WTC11 (cell line): ENCODE measurements at regions not wholly inside any gene's neighbourhood (a gene's known extent, or its start where the extent isn't known, plus 50 kb on each side); places are given as distances from the start of the nearest gene placed in this dataset.

ENCODE experiments used
- ATF1 ChIP-seq: sonication (generic); formaldehyde crosslinking; IDR thresholded peaks from 2 replicates; pipeline ENCODE4 v1.8.1; 2023; ENCODE audit warnings: mild to moderate bottlenecking, moderate library complexity, missing genetic modification reagents
- NFE2L1 ChIP-seq: sonication (generic); formaldehyde crosslinking; IDR thresholded peaks from 2 replicates; pipeline ENCODE4 v1.8.1; 2023; ENCODE audit warnings: missing genetic modification reagents

GRCh38 chr7:25320791-25321190, 92.5 kb upstream of the NPVF start:
- TF ChIP-seq NFE2L1 (CRISPR knock-in tag): no peak
- TF ChIP-seq ATF1 (CRISPR knock-in tag): no peak
